NCI-H2107 (cell line): ENCODE measurements at regions not wholly inside any gene's neighbourhood (a gene's known extent, or its start where the extent isn't known, plus 50 kb on each side); places are given as distances from the start of the nearest gene placed in this dataset.

ENCODE experiments used
- DNase-seq: peaks from one replicate; lab custom pipeline; 2025; lab: John Stamatoyannopoulos, UW

DNA sequence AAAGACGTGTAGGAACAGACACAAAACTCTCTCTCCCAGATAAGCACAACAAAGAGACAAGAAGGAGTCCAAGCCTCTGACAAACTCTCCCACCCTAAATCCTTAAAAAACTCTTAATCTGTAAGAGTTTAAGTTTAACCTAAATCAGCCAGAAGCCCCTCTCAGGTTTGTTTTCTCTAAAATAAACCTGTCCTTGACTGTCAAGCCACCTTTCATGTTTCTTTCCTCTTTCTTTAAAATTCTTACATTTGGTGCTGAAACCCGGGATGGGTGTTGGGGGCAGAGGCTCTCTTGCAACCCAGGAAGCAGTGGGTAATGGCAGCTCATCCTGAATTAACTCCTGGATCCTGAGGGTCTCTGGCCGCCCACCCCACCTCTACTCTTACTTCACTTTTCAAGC is 107.8 kb upstream of the TENT5D start:
- no peak for DNase-seq

DNA sequence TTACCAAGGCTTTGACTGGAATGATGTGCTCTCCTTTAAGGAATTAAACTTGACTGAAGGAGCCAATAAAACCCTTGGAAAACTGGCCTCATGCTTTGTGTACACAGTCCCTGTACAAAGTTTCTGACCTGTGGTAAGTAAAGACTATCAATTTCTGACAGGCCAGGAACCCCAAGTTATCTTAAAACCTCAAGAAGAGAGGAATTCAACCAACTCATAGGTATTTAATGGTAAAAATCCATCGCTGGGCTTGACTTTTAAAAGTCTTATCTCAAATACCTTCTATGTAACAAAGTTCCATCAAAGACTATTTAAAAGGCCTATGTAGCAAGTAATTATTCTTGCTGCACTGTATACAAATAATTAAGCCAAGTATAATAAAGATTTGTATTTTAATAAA is 103.7 kb upstream of the TENT5D start:
- no peak for DNase-seq

DNA sequence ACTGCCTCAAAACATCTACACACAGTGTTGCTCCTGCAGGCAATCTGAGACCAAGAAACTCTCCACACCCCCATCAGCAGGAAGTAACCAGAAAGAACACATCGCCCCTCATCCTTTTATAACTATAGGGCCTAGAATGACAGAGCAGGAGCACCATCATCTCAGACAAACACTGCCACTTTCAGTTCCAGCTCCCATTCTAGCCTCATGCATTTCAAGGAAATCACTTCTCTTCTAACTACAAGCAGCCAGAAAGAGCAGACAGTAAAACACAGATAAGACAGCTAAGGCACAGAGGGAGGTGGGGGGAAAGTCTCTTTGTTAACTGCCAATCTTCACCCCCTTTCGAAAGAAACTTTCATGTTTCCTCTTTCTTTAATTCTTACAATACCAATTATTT is 102.6 kb upstream of the TENT5D start:
- no peak for DNase-seq

DNA sequence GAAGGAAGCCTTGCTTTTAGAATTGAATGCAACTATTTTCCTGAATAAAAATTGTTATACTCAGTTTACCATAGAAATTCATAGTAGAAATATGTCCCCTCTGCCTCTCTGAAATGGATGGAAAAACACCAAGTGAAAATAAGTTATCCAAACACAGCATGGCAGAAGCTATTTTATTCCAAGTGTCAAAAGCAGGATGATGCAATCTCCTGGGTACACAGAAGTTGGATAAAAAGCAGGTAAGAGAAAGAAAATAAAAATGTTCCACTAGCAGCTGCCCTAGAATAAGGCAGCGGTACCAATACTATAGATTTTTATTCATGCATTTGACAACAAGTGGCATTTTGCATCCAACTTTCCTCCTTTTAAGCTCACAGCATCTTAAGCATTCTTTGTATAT is 89.0 kb upstream of the TENT5D start:
- no peak for DNase-seq

DNA sequence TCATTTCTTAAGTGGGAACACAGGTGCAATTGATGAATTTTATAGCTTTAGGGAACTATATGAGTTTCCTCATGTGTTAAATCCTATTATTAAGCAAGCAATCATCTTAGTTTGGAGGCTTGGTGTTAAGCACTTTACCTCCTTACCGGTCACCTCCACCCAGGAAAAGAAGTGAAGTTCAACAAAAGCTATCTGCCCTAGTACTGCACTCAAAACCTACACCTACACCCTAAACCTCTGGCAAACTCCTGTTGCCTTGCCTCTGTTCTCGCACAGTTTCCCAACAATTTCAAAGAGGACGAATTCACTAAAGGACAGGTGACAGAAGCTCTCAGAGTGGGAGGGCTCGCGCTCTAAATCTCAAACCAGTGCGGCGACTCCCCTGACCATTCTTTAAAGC is 85.7 kb upstream of the TENT5D start:
- DNase-seq, result no peak

DNA sequence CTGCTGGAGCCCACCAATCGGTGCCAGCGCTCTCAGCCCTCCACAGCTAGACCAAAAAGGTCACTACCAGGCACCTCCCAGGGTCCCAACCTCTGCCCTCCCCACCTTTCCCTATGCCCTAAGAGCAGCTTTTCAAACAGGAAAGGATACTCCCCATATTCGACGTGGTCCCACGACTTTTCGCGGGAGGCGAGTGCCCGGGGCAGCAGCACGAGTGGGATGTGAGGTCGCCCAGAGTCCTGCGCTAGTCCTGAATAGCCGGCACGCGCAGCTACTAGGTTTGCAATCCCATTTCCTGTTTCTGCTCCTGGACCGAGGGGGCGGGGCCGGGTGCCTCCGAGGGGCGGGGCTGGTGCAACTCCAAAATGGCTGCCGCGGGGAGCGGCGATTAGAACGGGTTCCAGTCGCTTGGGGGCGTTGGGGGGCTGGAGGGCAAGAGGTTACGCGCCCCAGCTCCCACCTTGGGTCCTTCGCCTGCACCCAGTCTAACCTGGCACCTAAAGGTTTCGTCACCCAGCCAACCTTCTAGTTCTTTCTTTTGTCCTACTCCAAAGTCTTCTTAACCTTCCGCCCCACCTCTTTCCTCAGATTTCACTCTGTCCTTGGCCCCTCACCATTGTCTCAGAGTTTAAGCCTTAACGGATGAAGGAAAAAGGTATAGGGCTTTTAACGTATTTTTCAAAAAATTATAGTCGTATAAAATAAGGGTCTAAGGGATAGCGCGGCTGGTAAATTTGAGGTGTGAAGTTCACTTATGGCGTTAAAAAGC is 85.0 kb upstream of the TENT5D start:
- no peak for DNase-seq

DNA sequence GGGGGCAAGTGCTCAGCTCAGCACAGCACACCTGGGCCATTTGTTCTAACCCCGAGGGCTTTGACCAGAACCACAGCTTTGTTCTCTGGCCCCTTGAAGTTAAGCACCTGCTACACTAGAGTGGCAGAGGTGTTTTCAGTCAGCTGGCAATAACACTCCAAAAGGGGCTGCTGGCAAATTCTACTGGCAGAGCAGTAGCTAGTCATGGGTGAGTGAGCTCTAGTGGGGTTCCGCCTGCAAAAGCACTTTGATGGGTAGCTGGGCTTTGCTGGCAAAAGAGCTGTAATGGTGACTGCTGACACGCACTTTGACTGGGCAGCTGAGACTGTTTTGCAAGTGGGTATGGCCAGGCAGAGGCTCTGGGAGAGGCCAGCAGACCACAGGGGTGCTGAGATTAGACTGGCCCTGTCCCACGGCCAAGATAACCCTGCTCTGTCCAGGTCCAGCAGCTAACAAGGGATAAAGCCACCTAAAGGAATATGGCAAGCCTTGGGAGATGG is 65.2 kb upstream of the TENT5D start:
- DNase-seq, result peak; percentile 4
